HG02571 (cell line): ENCODE measurements at regions not wholly inside any gene's neighbourhood (a gene's known extent, or its start where the extent isn't known, plus 50 kb on each side); places are given as distances from the start of the nearest gene placed in this dataset.

Experiments used
- ATAC-seq: cut with Tn5 transposase; IDR thresholded peaks from one replicate; pipeline ENCODE4 v1.9.1; 2021; ENCODE audit warnings: mild to moderate bottlenecking, moderate library complexity; ENCODE audit not compliant: unreplicated experiment

- no peak for ATAC-seq
These were observed 393.8 kb downstream of the ZNF385D start for GRCh38 chr3:21357241-21357640.

GRCh38 chr3:21356402-21356801 lies 394.6 kb downstream of the ZNF385D start:
- ATAC-seq = no peak

- no peak for ATAC-seq
These were observed 405.5 kb downstream of the ZNF385D start for GRCh38 chr3:21345382-21345976.

- ATAC-seq = no peak
These were observed 419.2 kb downstream of the ZNF385D start for GRCh38 chr3:21331857-21332256.

- ATAC-seq = no peak
These were observed 419.7 kb downstream of the ZNF385D start for GRCh38 chr3:21331321-21331720.

- ATAC-seq = peak; percentile 77
These were observed 420.7 kb downstream of the ZNF385D start for GRCh38 chr3:21330293-21330692.

GRCh38 chr3:21328711-21329390 lies 422.2 kb downstream of the ZNF385D start:
- ATAC-seq = no peak

GRCh38 chr3:21326704-21327475 lies 424.1 kb downstream of the ZNF385D start:
- ATAC-seq = no peak

GRCh38 chr3:21314688-21315087 lies 436.3 kb downstream of the ZNF385D start:
- ATAC-seq = no peak

- no peak for ATAC-seq
These were observed 440.1 kb downstream of the ZNF385D start for GRCh38 chr3:21310891-21311290.

GRCh38 chr3:21310161-21310560 lies 440.8 kb downstream of the ZNF385D start:
- ATAC-seq = no peak

- no peak for ATAC-seq
These were observed 453.7 kb downstream of the ZNF385D start for GRCh38 chr3:21297304-21297703.

GRCh38 chr3:21294768-21295167 lies 456.2 kb downstream of the ZNF385D start:
- no peak for ATAC-seq

- ATAC-seq = no peak
These were observed 458.0 kb downstream of the ZNF385D start for GRCh38 chr3:21292971-21293370.

GRCh38 chr3:21290557-21290956 lies 460.5 kb downstream of the ZNF385D start:
- no peak for ATAC-seq

- no peak for ATAC-seq
These were observed 476.9 kb downstream of the ZNF385D start for GRCh38 chr3:21274079-21274571.

GRCh38 chr3:21273259-21274025 lies 477.6 kb downstream of the ZNF385D start:
- no peak for ATAC-seq

- no peak for ATAC-seq
These were observed 479.4 kb downstream of the ZNF385D start for GRCh38 chr3:21271606-21272016.

- ATAC-seq = no peak
These were observed 481.1 kb downstream of the ZNF385D start for GRCh38 chr3:21269882-21270281.

- ATAC-seq = no peak
These were observed 490.5 kb downstream of the ZNF385D start for GRCh38 chr3:21260507-21260906.

GRCh38 chr3:21259896-21260295 lies 491.1 kb downstream of the ZNF385D start:
- ATAC-seq = no peak
